ENCODE measurements at regions not wholly inside any gene's neighbourhood (a gene's known extent, or its start where the extent isn't known, plus 50 kb on each side); places are given as distances from the start of the nearest gene placed in this dataset.

DNA sequence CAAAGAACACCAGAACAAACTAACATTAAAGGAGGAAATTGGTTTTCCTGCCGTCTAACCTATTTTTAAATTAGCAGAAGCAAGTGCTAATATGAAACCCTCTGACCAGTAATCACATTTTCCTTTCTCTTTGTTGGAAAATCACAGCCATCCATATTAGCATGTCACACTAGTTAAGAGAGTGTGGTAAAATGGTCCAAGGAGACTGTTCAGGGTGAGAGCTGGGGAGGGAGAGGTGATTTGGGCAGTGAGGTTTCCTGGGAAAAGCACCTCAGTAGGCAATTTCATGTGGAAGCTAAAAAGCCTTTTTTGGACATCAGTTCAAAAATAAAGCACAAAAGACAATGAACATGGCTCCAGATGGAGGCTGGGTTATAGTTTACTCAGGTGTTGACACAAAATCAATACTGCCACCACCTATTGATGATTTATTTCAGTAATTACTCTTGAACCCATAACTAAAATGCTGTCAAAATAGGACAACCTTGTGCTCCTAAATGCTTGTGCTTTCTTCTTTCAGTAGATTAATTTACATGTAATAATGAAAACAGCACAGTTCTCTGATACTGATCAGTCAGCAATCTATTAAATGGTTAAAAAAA, 333.2 kb downstream of the SAMD5 start:
- no peak for TF ChIP-seq RAD21 (IDR thresholded peaks at IDR 0.05; ENCODE audit: low read length)
- no peak for TF ChIP-seq CTCF (conservative IDR thresholded peaks at IDR 0.05; ENCODE audit: low read depth, low read length)
- no peak for TF ChIP-seq FOS (IDR thresholded peaks at IDR 0.05; ENCODE audit: low read depth, low read length)
- TF ChIP-seq CEBPB (IDR thresholded peaks at IDR 0.05; ENCODE audit: low read depth, low read length), result no peak
- no peak for TF ChIP-seq POLR2A (IDR thresholded peaks at IDR 0.05; ENCODE audit: low read depth, low read length)
- no peak for TF ChIP-seq RFX5 (IDR thresholded peaks at IDR 0.05; ENCODE audit: low read depth, low read length)
- TF ChIP-seq MAFK (IDR thresholded peaks at IDR 0.05; ENCODE audit: low read depth, low read length), result no peak
- no peak for TF ChIP-seq SMC3 (IDR thresholded peaks at IDR 0.05; ENCODE audit: low read depth, low read length)
- no peak for TF ChIP-seq BHLHE40 (IDR thresholded peaks at IDR 0.05; ENCODE audit: low read depth, low read length)
- TF ChIP-seq CHD1 (IDR thresholded peaks at IDR 0.05; ENCODE audit: low read depth, low read length), result no peak

All from IMR-90 (cell line).